K562 (cell line): ENCODE measurements at regions not wholly inside any gene's neighbourhood (a gene's known extent, or its start where the extent isn't known, plus 50 kb on each side); places are given as distances from the start of the nearest gene placed in this dataset.

ENCODE experiments used
- ATAC-seq: fragments of 200-7000 bp; cut with Tn5 transposase; 3 replicates; pipeline ENCODE4 v1.9.1; 2020; ENCODE audit warnings: moderate library complexity
- BruUV-seq: library from RNA; stranded (reverse); fragments of 400-500 nt; replicated peaks from 2 replicates; lab custom pipeline; 2021; lab: Mats Ljungman, UMichigan
- CTCF ChIA-PET: fragments of 300-600 bp; formaldehyde crosslinking; extraction: SDS; loops from one replicate; lab custom pipeline; 2021; ENCODE audit warnings: low intra/inter-chr PET ratio; lab: Yijun Ruan, JAX
- POLR2A ChIA-PET: fragments of 300-600, 350-650 bp; sonication (Branson Sonifier 250); formaldehyde crosslinking; extraction: SDS; loops from one replicate; lab custom pipeline; 2021; ENCODE audit warnings: antibody characterized with exemption, inconsistent platforms; lab: Yijun Ruan, JAX
- DNase-seq, 4 experiments: peaks; one replicate each; pipeline versions ENCODE4 v3.0.0 to v3.0.0-alpha.2; 2011 to 2018; ENCODE audit warnings: low spot score in 3 of 4, mixed read lengths in 3 of 4; ENCODE audit errors: extremely low read depth in 1 of 4
- FAIRE-seq: peaks from 2 replicates; lab custom pipeline; 2011; peaks lifted over from hg19 to GRCh38; lab: Jason Lieb, UNC
- H2AFZ ChIP-seq: 2 replicates; pipeline ENCODE4 v1.6.0; 2011; ENCODE audit warnings: low read depth, low read length, control low read depth, inconsistent platforms
- H3K27ac ChIP-seq: fragments of 200-600 bp; 3 replicates; pipeline ENCODE4 v1.8.0; 2011; ENCODE audit warnings: low read depth, mild to moderate bottlenecking, control low read depth, inconsistent platforms, low read length, moderate library complexity, mixed read lengths; ENCODE audit errors: extremely low read depth
- H3K27me3 ChIP-seq, 2 experiments: fragments of 300-600 bp in 1 of 2; 2 replicates in 1 of 2; 3 replicates in 1 of 2; pipeline versions ENCODE4 v1.6.0 to v1.8.0; 2011; ENCODE audit warnings: inconsistent platforms in 2 of 2, low read length in 2 of 2, mild to moderate bottlenecking in 1 of 2, mixed read lengths in 1 of 2, moderate library complexity in 1 of 2; ENCODE audit not compliant: control insufficient read depth in 2 of 2, insufficient read depth in 2 of 2
- H3K36me3 ChIP-seq: fragments of 300-600 bp; 3 replicates; pipeline ENCODE4 v1.8.0; 2011; ENCODE audit warnings: mild to moderate bottlenecking, low read length, inconsistent platforms; ENCODE audit not compliant: control insufficient read depth, insufficient read depth
- H3K4me1 ChIP-seq, 2 experiments: fragments of 200-600 bp in 1 of 2; replicated peaks in 1 of 2; 2 replicates in 1 of 2; 3 replicates in 1 of 2; pipeline versions ENCODE4 v1.5.1 to v1.8.0; 2011; ENCODE audit warnings: inconsistent platforms in 2 of 2, low read length in 2 of 2, mild to moderate bottlenecking in 1 of 2, mixed read lengths in 1 of 2, moderate library complexity in 1 of 2; ENCODE audit not compliant: control insufficient read depth in 2 of 2, insufficient read depth in 2 of 2
- H3K4me2 ChIP-seq: 2 replicates; pipeline ENCODE4 v1.6.1; 2011; ENCODE audit warnings: low read length, control low read depth, inconsistent platforms, mixed read lengths; ENCODE audit not compliant: insufficient read depth
- H3K4me3 ChIP-seq: fragments of 200-600 bp; sonication (generic), shearing (Covaris generic); 2 replicates; pipeline ENCODE4 v1.5.1; 2016; ENCODE audit warnings: control low read depth, inconsistent platforms
- H3K79me2 ChIP-seq: fragments of 200-600 bp; 3 replicates; pipeline ENCODE4 v1.8.0; 2011; ENCODE audit warnings: low read length, inconsistent platforms; ENCODE audit not compliant: control insufficient read depth, insufficient read depth
- H3K9ac ChIP-seq, 2 experiments: 2 replicates each; pipeline versions ENCODE4 v1.6.0 to v1.6.1; 2011; ENCODE audit warnings: low read depth in 2 of 2, low read length in 2 of 2, control low read depth in 1 of 2, inconsistent platforms in 1 of 2, mild to moderate bottlenecking in 1 of 2, mixed read lengths in 1 of 2; ENCODE audit not compliant: insufficient read depth in 1 of 2
- H3K9me1 ChIP-seq: one replicate; pipeline ENCODE4 v1.6.0; 2011; ENCODE audit warnings: inconsistent platforms, mild to moderate bottlenecking, low read length, moderate library complexity; ENCODE audit not compliant: control insufficient read depth, insufficient read depth
- H3K9me3 ChIP-seq: replicated peaks from 2 replicates; pipeline ENCODE4 v1.5.1; 2011; ENCODE audit warnings: low read depth, low read length, inconsistent platforms; ENCODE audit not compliant: control insufficient read depth, insufficient read depth
- H4K20me1 ChIP-seq: replicated peaks from 2 replicates; pipeline ENCODE4 v1.6.1; 2011; ENCODE audit warnings: low read length, inconsistent platforms, mixed read lengths; ENCODE audit not compliant: control insufficient read depth, insufficient read depth
- ADNP ChIP-seq: fragments of 200-800 bp; sonication (Bioruptor generic); IDR thresholded peaks from 2 replicates; pipeline ENCODE4 v1.6.1; 2016; ENCODE audit warnings: missing genetic modification characterization, missing compliant biosample characterization
- ARNT ChIP-seq, 2 experiments: fragments of 450-650 bp; IDR thresholded peaks; 2 replicates each; pipeline ENCODE4 v1.6.1; 2016; ENCODE audit warnings: mild to moderate bottlenecking in 1 of 2
- ATF7 ChIP-seq: fragments of 450-650 bp; IDR thresholded peaks from 2 replicates; pipeline ENCODE4 v1.7.1; 2014; ENCODE audit warnings: mild to moderate bottlenecking, moderate library complexity
- CREB3 ChIP-seq: fragments of 450-650 bp; conservative IDR thresholded peaks from 2 replicates; pipeline ENCODE4 v1.6.1; 2016; ENCODE audit warnings: missing genetic modification characterization, low read depth, mild to moderate bottlenecking, missing compliant biosample characterization, moderate library complexity
- DMBX1 ChIP-seq: fragments of 250-450 bp; sonication (Bioruptor Pico); IDR thresholded peaks from 2 replicates; pipeline ENCODE4 v1.8.0; 2022; ENCODE audit warnings: inconsistent platforms, mild to moderate bottlenecking, moderate library complexity, borderline replicate concordance
- ELF1 ChIP-seq: fragments of 200-800 bp; sonication (Bioruptor generic); IDR thresholded peaks from 2 replicates; pipeline ENCODE4 v1.6.1; 2016; ENCODE audit warnings: missing genetic modification characterization, missing compliant biosample characterization
- NKRF ChIP-seq: fragments of 450-650 bp; IDR thresholded peaks from 2 replicates; pipeline ENCODE4 v1.6.1; 2016; ENCODE audit warnings: borderline replicate concordance
- NRF1 ChIP-seq, 2 experiments: fragments of 450-650 bp; IDR thresholded peaks in 1 of 2; conservative IDR thresholded peaks in 1 of 2; 2 replicates each; pipeline ENCODE4 v1.6.1; 2014; ENCODE audit warnings: mild to moderate bottlenecking in 2 of 2
- RBM15 ChIP-seq: fragments of 200-400 bp; formaldehyde crosslinking; IDR thresholded peaks from 2 replicates; pipeline ENCODE4 v1.6.1; 2018; ENCODE audit warnings: mild to moderate bottlenecking, low read length, moderate library complexity; ENCODE audit not compliant: insufficient read depth
- SP1 ChIP-seq: sonication (generic); formaldehyde crosslinking; IDR thresholded peaks from 2 replicates; pipeline ENCODE4 v1.8.1; 2022; ENCODE audit warnings: mild to moderate bottlenecking, missing genetic modification reagents
- ZNF717 ChIP-seq: fragments of 250-450 bp; sonication (Bioruptor Pico); IDR thresholded peaks from 2 replicates; pipeline ENCODE4 v1.5.0; 2021
- WGBS: fragments of 100-300 bp; shearing (Covaris generic); methylation state at CpG from one replicate; pipeline ENCODE4 v1.1.6; 2016; ENCODE audit warnings: low coverage, mixed read lengths; ENCODE audit not compliant: insufficient coverage; ENCODE audit errors: missing lambda C conversion rate; 5-methylcytosine and 5-hydroxymethylcytosine counted together
- in situ Hi-C: fragments of 300-500 bp; cut with MboI; formaldehyde crosslinking; loops from 4 replicates; pipeline ENCODE4 v1.15.0; 2018; ENCODE audit warnings: inconsistent platforms, mixed read lengths
- intact Hi-C: fragments of 100-400 bp; cut with micrococcal nuclease; formaldehyde crosslinking; loops from 2 replicates; pipeline ENCODE4 v1.14.2; 2022
- TF ChIP-seq, protein P1 (sequence below): fragments of 250-450 bp; sonication (Bioruptor Pico); IDR thresholded peaks from 2 replicates; pipeline ENCODE4 v1.5.0; 2021

GRCh38 chr4:58553031-58553430 is 1442.8 kb upstream of the IGFBP7 start (continued):
- no peak for TF ChIP-seq SP1

- Histone ChIP-seq H3K9me1 (no peaks in the 10 kb centered on the region), H3K4me2 (no peak overlapping the region), H3K27me3 (no peaks in the 10 kb centered on the region), H3K9me3 (no peaks in the 10 kb centered on the region), H3K27ac (no peak overlapping the region), H2AFZ (no peak overlapping the region), H3K4me3 (no peak overlapping the region), H3K79me2 (no peaks in the 10 kb centered on the region), H3K9ac (no peak overlapping the region), H3K36me3 (no peaks in the 10 kb centered on the region), H4K20me1 (no peaks in the 10 kb centered on the region), H3K4me1 (no peaks in the 10 kb centered on the region)
- ChIA-PET POLR2A (no interaction called here), CTCF (no interaction called here)
- intact Hi-C loops (no loop called here), in situ Hi-C loops (no loop called here)
- TF ChIP-seq ELF1 (tag) = no peak
- no peak for TF ChIP-seq ARNT (IDR thresholded peaks at IDR 0.05)
- FAIRE-seq = no peak
- no peak for ATAC-seq
- no TSS peak for BruUV-seq
- no peak for DNase-seq
Measured at GRCh38 chr4:58551676-58552075, 1441.5 kb upstream of the IGFBP7 start.

GRCh38 chr4:58543465-58543864 is 1433.3 kb upstream of the IGFBP7 start:
- Histone ChIP-seq H3K4me2 (no peak overlapping the region), H3K4me3 (no peak overlapping the region), H3K9me1 (no peaks in the 10 kb centered on the region), H3K36me3 (no peaks in the 10 kb centered on the region), H3K27me3 (no peaks in the 10 kb centered on the region), H3K4me1 (no peaks in the 10 kb centered on the region), H2AFZ (no peak overlapping the region), H3K27ac (no peak overlapping the region), H3K79me2 (no peaks in the 10 kb centered on the region), H4K20me1 (no peaks in the 10 kb centered on the region), H3K9me3 (no peaks in the 10 kb centered on the region), H3K9ac (no peak overlapping the region)
- intact Hi-C loops = no loop called here
- FAIRE-seq = no peak
- no peak for ATAC-seq
- POLR2A ChIA-PET = no interaction called here
- WGBS = 0% methylated on average over 1 of the region's 1 CpG
- BruUV-seq = no TSS peak
- in situ Hi-C loops = no loop called here
- no peak for DNase-seq
- CTCF ChIA-PET = no interaction called here
- TF ChIP-seq ADNP (no peak), CREB3 (tag) (no peak), ZNF717 (CRISPR knock-in tag) (no peak), NKRF (no peak), NRF1 (conservative IDR thresholded peaks at IDR 0.05 in 1 of 2, IDR thresholded peaks at IDR 0.05 in 1 of 2) (no peak), RBM15 (no peak), ATF7 (no peak), DMBX1 (CRISPR knock-in tag) (no peak)
- TF ChIP-seq, protein P1, sequence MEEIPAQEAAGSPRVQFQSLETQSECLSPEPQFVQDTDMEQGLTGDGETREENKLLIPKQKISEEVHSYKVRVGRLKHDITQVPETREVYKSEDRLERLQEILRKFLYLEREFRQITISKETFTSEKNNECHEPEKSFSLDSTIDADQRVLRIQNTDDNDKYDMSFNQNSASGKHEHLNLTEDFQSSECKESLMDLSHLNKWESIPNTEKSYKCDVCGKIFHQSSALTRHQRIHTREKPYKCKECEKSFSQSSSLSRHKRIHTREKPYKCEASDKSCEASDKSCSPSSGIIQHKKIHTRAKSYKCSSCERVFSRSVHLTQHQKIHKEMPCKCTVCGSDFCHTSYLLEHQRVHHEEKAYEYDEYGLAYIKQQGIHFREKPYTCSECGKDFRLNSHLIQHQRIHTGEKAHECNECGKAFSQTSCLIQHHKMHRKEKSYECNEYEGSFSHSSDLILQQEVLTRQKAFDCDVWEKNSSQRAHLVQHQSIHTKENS (CRISPR knock-in tag) = no peak
